GM19452 (cell line): ENCODE measurements at regions not wholly inside any gene's neighbourhood (a gene's known extent, or its start where the extent isn't known, plus 50 kb on each side); places are given as distances from the start of the nearest gene placed in this dataset.

Experiments
- ATAC-seq: cut with Tn5 transposase; IDR thresholded peaks from one replicate; pipeline ENCODE4 v1.9.1; 2021; ENCODE audit not compliant: unreplicated experiment

GRCh38 chr20:58069796-58070663 is 158.4 kb downstream of the ANKRD60 start:
- no peak for ATAC-seq

- no peak for ATAC-seq
These were observed 159.2 kb downstream of the ANKRD60 start for GRCh38 chr20:58069207-58069606.

GRCh38 chr20:58065508-58066361 is 162.7 kb downstream of the ANKRD60 start:
- no peak for ATAC-seq

GRCh38 chr20:58064411-58065010 is 163.9 kb downstream of the ANKRD60 start:
- ATAC-seq, result no peak

GRCh38 chr20:58059260-58059544 is 169.3 kb downstream of the ANKRD60 start:
- no peak for ATAC-seq

GRCh38 chr20:58058421-58059259 is 169.8 kb downstream of the ANKRD60 start:
- no peak for ATAC-seq

- ATAC-seq, result no peak
These were observed 171.3 kb downstream of the ANKRD60 start for GRCh38 chr20:58056921-58057686.

GRCh38 chr20:58056021-58056591 is 172.3 kb downstream of the ANKRD60 start:
- ATAC-seq, result no peak

GRCh38 chr20:58054780-58055373 is 173.6 kb downstream of the ANKRD60 start:
- ATAC-seq, result no peak

- no peak for ATAC-seq
These were observed 174.2 kb downstream of the ANKRD60 start for GRCh38 chr20:58054082-58054779.

- no peak for ATAC-seq
These were observed 174.9 kb downstream of the ANKRD60 start for GRCh38 chr20:58053391-58054055.

- no peak for ATAC-seq
These were observed 177.1 kb downstream of the ANKRD60 start for GRCh38 chr20:58051367-58051766.

GRCh38 chr20:58048096-58048702 is 180.3 kb downstream of the ANKRD60 start:
- ATAC-seq, result no peak

GRCh38 chr20:58046311-58046710 is 182.1 kb downstream of the ANKRD60 start:
- ATAC-seq, result no peak

- no peak for ATAC-seq
These were observed 182.9 kb downstream of the ANKRD60 start for GRCh38 chr20:58045579-58045978.

GRCh38 chr20:58044931-58045555 is 183.4 kb downstream of the ANKRD60 start:
- no peak for ATAC-seq

GRCh38 chr20:58044286-58044685 is 184.2 kb downstream of the ANKRD60 start:
- ATAC-seq, result no peak
